SK-N-SH (cell line): ENCODE measurements at regions not wholly inside any gene's neighbourhood (a gene's known extent, or its start where the extent isn't known, plus 50 kb on each side); places are given as distances from the start of the nearest gene placed in this dataset.

ENCODE experiments used
- CTCF ChIA-PET: fragments of 300-600, 350-600 bp; formaldehyde crosslinking; extraction: SDS; loops from one replicate; lab custom pipeline; 2021; lab: Yijun Ruan, JAX
- POLR2A ChIA-PET: fragments of 350-600 bp; sonication (Branson Sonifier 250); formaldehyde crosslinking; extraction: SDS; loops from one replicate; lab custom pipeline; 2020; ENCODE audit warnings: antibody characterized with exemption, inconsistent platforms; lab: Yijun Ruan, JAX
- DNase-seq: peaks from one replicate; pipeline ENCODE4 v3.0.0; 2012
- H2AFZ ChIP-seq: fragments of 200-600 bp; sonication (generic); 2 replicates; pipeline ENCODE4 v1.8.1; 2016; ENCODE audit warnings: antibody characterized with exemption, mild to moderate bottlenecking, low read depth
- H3F3A ChIP-seq: fragments of 200-600 bp; sonication (generic); replicated peaks from 2 replicates; pipeline ENCODE3; 2016; ENCODE audit warnings: antibody characterized with exemption, mild to moderate bottlenecking; ENCODE audit not compliant: insufficient read depth
- H3K27ac ChIP-seq, 2 experiments: fragments of 200-500 bp in 1 of 2; fragments of 200-600 bp in 1 of 2; sonication (Bioruptor generic) in 1 of 2; sonication (generic), shearing (Covaris generic) in 1 of 2; 2 replicates each; pipeline versions ENCODE4 v1.5.1 to v1.6.1; 2014 to 2016; ENCODE audit warnings: low read depth in 2 of 2, inconsistent platforms in 1 of 2, low read length in 1 of 2, mild to moderate bottlenecking in 1 of 2, mixed read lengths in 1 of 2
- H3K27me3 ChIP-seq: fragments of 200-600 bp; sonication (generic), shearing (Covaris generic); 2 replicates; pipeline ENCODE4 v1.6.1; 2016; ENCODE audit warnings: mixed run types; ENCODE audit not compliant: insufficient read depth
- H3K36me3 ChIP-seq, 2 experiments: fragments of 200-500 bp in 1 of 2; fragments of 200-600 bp in 1 of 2; sonication (Bioruptor generic) in 1 of 2; sonication (generic) in 1 of 2; replicated peaks in 1 of 2; 2 replicates each; pipeline versions ENCODE3 to v1.5.1; 2014 to 2016; ENCODE audit warnings: low read length in 1 of 2, mild to moderate bottlenecking in 1 of 2; ENCODE audit not compliant: insufficient read depth in 2 of 2, control insufficient read depth in 1 of 2
- H3K4me1 ChIP-seq, 2 experiments: fragments of 200-500 bp in 1 of 2; fragments of 200-600 bp in 1 of 2; sonication (Bioruptor generic) in 1 of 2; sonication (generic), shearing (Covaris generic) in 1 of 2; 2 replicates each; pipeline versions ENCODE4 v1.5.1 to v1.6.1; 2014 to 2016; ENCODE audit warnings: low read depth in 1 of 2, low read length in 1 of 2, mixed run types in 1 of 2; ENCODE audit not compliant: insufficient read depth in 2 of 2, control insufficient read depth in 1 of 2
- H3K4me2 ChIP-seq: fragments of 200-600 bp; sonication (generic), shearing (Covaris generic); 2 replicates; pipeline ENCODE4 v1.6.1; 2017; ENCODE audit warnings: mixed run types
- H3K4me3 ChIP-seq, 2 experiments: fragments of 200-500 bp in 1 of 2; fragments of 200-600 bp in 1 of 2; sonication (Bioruptor generic) in 1 of 2; sonication (generic), shearing (Covaris generic) in 1 of 2; 2 replicates each; pipeline versions ENCODE4 v1.5.1 to v1.8.1; 2014 to 2016; ENCODE audit warnings: low read depth in 2 of 2, inconsistent platforms in 1 of 2, low read length in 1 of 2, mild to moderate bottlenecking in 1 of 2, mixed read lengths in 1 of 2, moderate library complexity in 1 of 2
- H3K79me2 ChIP-seq: fragments of 200-600 bp; sonication (generic); 2 replicates; pipeline ENCODE4 v1.8.1; 2017; ENCODE audit warnings: mild to moderate bottlenecking; ENCODE audit not compliant: insufficient read depth
- H3K9ac ChIP-seq: fragments of 200-600 bp; sonication (generic); 2 replicates; pipeline ENCODE4 v1.6.1; 2017; ENCODE audit warnings: mixed run types
- H3K9me2 ChIP-seq: fragments of 200-600 bp; sonication (generic); 2 replicates; pipeline ENCODE4 v1.6.1; 2017; ENCODE audit warnings: mixed run types
- H3K9me3 ChIP-seq: fragments of 200-600 bp; sonication (generic); 2 replicates; pipeline ENCODE4 v1.6.1; 2017; ENCODE audit warnings: mixed run types, mild to moderate bottlenecking, moderate library complexity
- H4K20me1 ChIP-seq: fragments of 200-600 bp; sonication (generic); 2 replicates; pipeline ENCODE4 v1.6.1; 2017; ENCODE audit warnings: mild to moderate bottlenecking, mixed run types; ENCODE audit not compliant: insufficient read depth
- EP300 ChIP-seq, 2 experiments: IDR thresholded peaks; 2 replicates each; pipeline versions ENCODE4 v1.4.0 to v1.6.1; 2012; ENCODE audit warnings: borderline replicate concordance in 1 of 2, low read depth in 1 of 2, low read length in 1 of 2
- EZH2phosphoT487 ChIP-seq: fragments of 200-600 bp; sonication (generic); IDR thresholded peaks from 2 replicates; pipeline ENCODE4 v1.6.1; 2017; ENCODE audit warnings: low read depth, mixed run types, mild to moderate bottlenecking, antibody characterized with exemption, moderate library complexity, borderline replicate concordance
- FOXM1 ChIP-seq: IDR thresholded peaks from 2 replicates; pipeline ENCODE4 v1.4.0; 2012; ENCODE audit warnings: low read depth, mild to moderate bottlenecking
- GABPA ChIP-seq: IDR thresholded peaks from 2 replicates; pipeline ENCODE4 v1.4.0; 2012; ENCODE audit warnings: low read depth, mild to moderate bottlenecking
- NFIC ChIP-seq: IDR thresholded peaks from 2 replicates; pipeline ENCODE4 v1.4.0; 2012; ENCODE audit warnings: borderline replicate concordance
- NRF1 ChIP-seq: IDR thresholded peaks from 2 replicates; pipeline ENCODE4 v1.6.1; 2012; ENCODE audit warnings: low read depth, mild to moderate bottlenecking, low read length
- POLR2AphosphoS5 ChIP-seq: IDR thresholded peaks from 2 replicates; pipeline ENCODE4 v1.6.1; 2012; ENCODE audit warnings: low read depth, low read length
- RAD21 ChIP-seq: IDR thresholded peaks from 2 replicates; pipeline ENCODE4 v1.6.1; 2012; ENCODE audit warnings: mild to moderate bottlenecking, low read length
- RCOR1 ChIP-seq: fragments of 150-350 bp; IDR thresholded peaks from 2 replicates; pipeline ENCODE4 v1.6.1; 2017; ENCODE audit warnings: antibody characterized with exemption, low read length
- RFX5 ChIP-seq: IDR thresholded peaks from 2 replicates; pipeline ENCODE4 v1.6.1; 2012; ENCODE audit warnings: mild to moderate bottlenecking, improper control_type of control experiment, low read length
- RXRA ChIP-seq: IDR thresholded peaks from 2 replicates; pipeline ENCODE4 v1.4.0; 2012; ENCODE audit warnings: low read depth, mild to moderate bottlenecking, borderline replicate concordance
- SIN3A ChIP-seq: IDR thresholded peaks from 2 replicates; pipeline ENCODE4 v1.6.1; 2012; ENCODE audit warnings: low read depth, mild to moderate bottlenecking, low read length, moderate library complexity, borderline replicate concordance
- SMC3 ChIP-seq: IDR thresholded peaks from 2 replicates; pipeline ENCODE4 v1.6.1; 2012; ENCODE audit warnings: low read depth, low read length, improper control_type of control experiment
- TCF12 ChIP-seq: IDR thresholded peaks from 2 replicates; pipeline ENCODE4 v1.4.0; 2012
- WGBS: methylation state at CpG from one replicate; pipeline ENCODE4 v1.1.6; 2017; ENCODE audit warnings: low lambda C conversion rate; 5-methylcytosine and 5-hydroxymethylcytosine counted together
- TF ChIP-seq, protein P1 (sequence below): fragments of 200-600 bp; sonication (generic); IDR thresholded peaks from 2 replicates; pipeline ENCODE4 v1.6.1; 2017; ENCODE audit warnings: antibody characterized with exemption, mild to moderate bottlenecking, moderate library complexity
- TF ChIP-seq, protein P2 (sequence below): IDR thresholded peaks from 2 replicates; pipeline ENCODE4 v1.6.1; 2012; ENCODE audit warnings: mild to moderate bottlenecking, low read depth, low read length, moderate library complexity
- TF ChIP-seq, protein P3 (sequence below): IDR thresholded peaks from 2 replicates; pipeline ENCODE4; 2012

DNA sequence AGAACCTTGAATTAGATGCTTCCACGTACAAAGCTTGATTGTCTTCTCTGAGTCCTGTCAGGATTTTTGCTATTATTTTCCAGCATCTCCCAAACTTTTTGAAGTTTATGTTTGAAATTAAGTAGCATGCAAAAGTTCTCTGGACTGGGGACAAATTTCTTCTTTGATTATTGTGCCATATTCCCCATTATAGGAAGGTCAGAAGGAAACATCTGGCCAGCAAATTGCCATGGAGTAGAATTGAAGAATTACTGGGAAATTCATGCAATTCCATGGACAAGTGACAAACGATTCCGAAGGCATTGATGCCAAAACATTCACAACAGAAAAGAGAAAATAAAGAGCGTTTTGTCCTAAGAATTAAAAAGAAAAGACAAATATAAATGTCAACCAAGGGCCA, 737.2 kb downstream of the CDH11 start:
- H3K27me3 ChIP-seq, result no peaks in the 10 kb centered on the region
- TF ChIP-seq FOXM1, result no peak
- no peak for TF ChIP-seq GABPA
- no peak for TF ChIP-seq NRF1
- no peak for TF ChIP-seq TCF12
- TF ChIP-seq RCOR1, result no peak
- no peaks in the 10 kb centered on the region for H3K79me2 ChIP-seq
- no peak overlapping the region for H3K27ac ChIP-seq
- no peaks in the 10 kb centered on the region for H4K20me1 ChIP-seq
- H3K4me1 ChIP-seq, result no peaks in the 10 kb centered on the region
- no peak overlapping the region for H3K9ac ChIP-seq
- no peaks in the 10 kb centered on the region for H3K36me3 ChIP-seq
- DNase-seq, result no peak
- no peaks in the 10 kb centered on the region for H3K9me3 ChIP-seq
- no peaks in the 10 kb centered on the region for H3F3A ChIP-seq
- no peaks in the 10 kb centered on the region for H3K9me2 ChIP-seq
- ChIA-PET CTCF (no interaction called here), POLR2A (no interaction called here)
- WGBS, result 76% methylated on average over 4 of the region's 4 CpGs
- H3K4me3 ChIP-seq, result no peak overlapping the region
- H3K4me2 ChIP-seq, result no peak overlapping the region
- H2AFZ ChIP-seq, result no peak overlapping the region

DNA sequence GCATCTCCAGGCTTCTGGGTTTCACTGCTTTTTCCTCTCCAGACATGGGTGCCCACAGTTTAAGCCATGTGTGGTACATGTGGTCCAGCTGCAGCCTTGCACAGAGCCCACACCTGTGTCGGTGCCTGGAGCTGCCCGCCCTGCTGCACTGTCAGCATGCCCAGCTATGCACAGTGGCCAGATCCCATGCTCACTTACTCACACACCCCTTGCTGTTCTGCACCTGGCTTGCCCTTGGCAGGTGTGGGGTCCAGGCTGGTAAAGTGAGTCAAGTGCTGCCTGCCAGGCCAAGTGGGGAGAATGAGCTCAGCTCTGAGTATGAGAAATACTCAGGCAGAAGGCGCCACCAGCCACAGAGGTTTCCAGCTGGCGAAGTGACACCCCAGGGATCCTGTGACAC, 739.9 kb downstream of the CDH11 start:
- WGBS, result 89% methylated on average over 3 of the region's 4 CpGs
- Histone ChIP-seq H3K9ac (no peak overlapping the region), H3K4me1 (no peaks in the 10 kb centered on the region), H3F3A (peaks cover 7% of the 10 kb centered on the region), H3K9me3 (no peaks in the 10 kb centered on the region), H4K20me1 (no peaks in the 10 kb centered on the region), H3K27me3 (no peaks in the 10 kb centered on the region), H2AFZ (no peak overlapping the region), H3K4me3 (no peak overlapping the region), H3K9me2 (no peaks in the 10 kb centered on the region), H3K27ac (no peak overlapping the region), H3K36me3 (no peaks in the 10 kb centered on the region), H3K79me2 (no peaks in the 10 kb centered on the region), H3K4me2 (no peak overlapping the region)
- DNase-seq, result no peak
- CTCF ChIA-PET, result no interaction called here
- POLR2A ChIA-PET, result no interaction called here
- TF ChIP-seq, protein P1, sequence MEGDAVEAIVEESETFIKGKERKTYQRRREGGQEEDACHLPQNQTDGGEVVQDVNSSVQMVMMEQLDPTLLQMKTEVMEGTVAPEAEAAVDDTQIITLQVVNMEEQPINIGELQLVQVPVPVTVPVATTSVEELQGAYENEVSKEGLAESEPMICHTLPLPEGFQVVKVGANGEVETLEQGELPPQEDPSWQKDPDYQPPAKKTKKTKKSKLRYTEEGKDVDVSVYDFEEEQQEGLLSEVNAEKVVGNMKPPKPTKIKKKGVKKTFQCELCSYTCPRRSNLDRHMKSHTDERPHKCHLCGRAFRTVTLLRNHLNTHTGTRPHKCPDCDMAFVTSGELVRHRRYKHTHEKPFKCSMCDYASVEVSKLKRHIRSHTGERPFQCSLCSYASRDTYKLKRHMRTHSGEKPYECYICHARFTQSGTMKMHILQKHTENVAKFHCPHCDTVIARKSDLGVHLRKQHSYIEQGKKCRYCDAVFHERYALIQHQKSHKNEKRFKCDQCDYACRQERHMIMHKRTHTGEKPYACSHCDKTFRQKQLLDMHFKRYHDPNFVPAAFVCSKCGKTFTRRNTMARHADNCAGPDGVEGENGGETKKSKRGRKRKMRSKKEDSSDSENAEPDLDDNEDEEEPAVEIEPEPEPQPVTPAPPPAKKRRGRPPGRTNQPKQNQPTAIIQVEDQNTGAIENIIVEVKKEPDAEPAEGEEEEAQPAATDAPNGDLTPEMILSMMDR, result no peak
- no peak for TF ChIP-seq EP300 (IDR thresholded peaks at IDR 0.05; ENCODE audit: borderline replicate concordance in 1 of 2, low read depth in 1 of 2, low read length in 1 of 2)
- TF ChIP-seq, protein P2, sequence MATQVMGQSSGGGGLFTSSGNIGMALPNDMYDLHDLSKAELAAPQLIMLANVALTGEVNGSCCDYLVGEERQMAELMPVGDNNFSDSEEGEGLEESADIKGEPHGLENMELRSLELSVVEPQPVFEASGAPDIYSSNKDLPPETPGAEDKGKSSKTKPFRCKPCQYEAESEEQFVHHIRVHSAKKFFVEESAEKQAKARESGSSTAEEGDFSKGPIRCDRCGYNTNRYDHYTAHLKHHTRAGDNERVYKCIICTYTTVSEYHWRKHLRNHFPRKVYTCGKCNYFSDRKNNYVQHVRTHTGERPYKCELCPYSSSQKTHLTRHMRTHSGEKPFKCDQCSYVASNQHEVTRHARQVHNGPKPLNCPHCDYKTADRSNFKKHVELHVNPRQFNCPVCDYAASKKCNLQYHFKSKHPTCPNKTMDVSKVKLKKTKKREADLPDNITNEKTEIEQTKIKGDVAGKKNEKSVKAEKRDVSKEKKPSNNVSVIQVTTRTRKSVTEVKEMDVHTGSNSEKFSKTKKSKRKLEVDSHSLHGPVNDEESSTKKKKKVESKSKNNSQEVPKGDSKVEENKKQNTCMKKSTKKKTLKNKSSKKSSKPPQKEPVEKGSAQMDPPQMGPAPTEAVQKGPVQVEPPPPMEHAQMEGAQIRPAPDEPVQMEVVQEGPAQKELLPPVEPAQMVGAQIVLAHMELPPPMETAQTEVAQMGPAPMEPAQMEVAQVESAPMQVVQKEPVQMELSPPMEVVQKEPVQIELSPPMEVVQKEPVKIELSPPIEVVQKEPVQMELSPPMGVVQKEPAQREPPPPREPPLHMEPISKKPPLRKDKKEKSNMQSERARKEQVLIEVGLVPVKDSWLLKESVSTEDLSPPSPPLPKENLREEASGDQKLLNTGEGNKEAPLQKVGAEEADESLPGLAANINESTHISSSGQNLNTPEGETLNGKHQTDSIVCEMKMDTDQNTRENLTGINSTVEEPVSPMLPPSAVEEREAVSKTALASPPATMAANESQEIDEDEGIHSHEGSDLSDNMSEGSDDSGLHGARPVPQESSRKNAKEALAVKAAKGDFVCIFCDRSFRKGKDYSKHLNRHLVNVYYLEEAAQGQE, result no peak
- no peak for TF ChIP-seq RAD21
- TF ChIP-seq, protein P3, sequence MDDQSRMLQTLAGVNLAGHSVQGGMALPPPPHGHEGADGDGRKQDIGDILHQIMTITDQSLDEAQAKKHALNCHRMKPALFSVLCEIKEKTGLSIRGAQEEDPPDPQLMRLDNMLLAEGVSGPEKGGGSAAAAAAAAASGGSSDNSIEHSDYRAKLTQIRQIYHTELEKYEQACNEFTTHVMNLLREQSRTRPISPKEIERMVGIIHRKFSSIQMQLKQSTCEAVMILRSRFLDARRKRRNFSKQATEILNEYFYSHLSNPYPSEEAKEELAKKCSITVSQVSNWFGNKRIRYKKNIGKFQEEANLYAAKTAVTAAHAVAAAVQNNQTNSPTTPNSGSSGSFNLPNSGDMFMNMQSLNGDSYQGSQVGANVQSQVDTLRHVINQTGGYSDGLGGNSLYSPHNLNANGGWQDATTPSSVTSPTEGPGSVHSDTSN, result no peak
- no peak for TF ChIP-seq SIN3A
- no peak for TF ChIP-seq FOXM1
- no peak for TF ChIP-seq RXRA
- TF ChIP-seq EZH2phosphoT487, result no peak
- no peak for TF ChIP-seq POLR2AphosphoS5
- TF ChIP-seq SMC3, result no peak
- TF ChIP-seq RFX5, result no peak
- TF ChIP-seq NFIC, result no peak
- TF ChIP-seq TCF12, result no peak
